ENCODE measurements at regions not wholly inside any gene's neighbourhood (a gene's known extent, or its start where the extent isn't known, plus 50 kb on each side); places are given as distances from the start of the nearest gene placed in this dataset.
A peak's percentile ranks its signal among the peaks of the same experiment; 100 is the strongest.

DNA sequence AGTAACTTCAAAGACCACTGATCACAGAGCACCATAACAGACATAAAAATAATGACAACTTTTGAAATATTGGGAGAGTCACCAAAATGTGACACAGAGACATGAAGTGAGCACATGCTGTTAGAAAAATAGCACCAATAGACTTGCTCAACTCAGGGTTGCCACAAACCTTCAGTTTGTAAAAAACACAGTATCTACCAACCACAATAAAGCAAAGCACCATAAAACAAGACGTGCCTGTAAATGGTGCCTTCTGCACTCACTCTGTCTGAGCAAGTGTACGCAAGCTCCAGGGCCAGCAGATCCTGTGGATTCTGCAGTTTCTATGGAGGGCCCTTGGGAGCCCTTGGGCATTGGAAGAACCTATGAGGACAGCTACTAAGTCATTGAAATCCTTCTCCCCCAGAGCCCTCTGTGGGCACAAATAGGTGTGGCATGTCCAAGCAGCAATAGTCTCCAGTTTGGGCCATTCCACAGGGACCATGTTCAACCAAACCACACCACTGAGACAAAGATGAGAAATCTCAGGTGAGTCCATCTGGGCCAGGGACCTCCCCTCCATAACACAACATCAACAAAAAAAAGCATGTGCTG, 116.9 kb upstream of the RAB4A start:
- no peak for DNase-seq
- H3K27ac Mint-ChIP-seq = no peak overlapping the region
- H3K27me3 Mint-ChIP-seq = no peaks in the 10 kb centered on the region
- no peak for ATAC-seq (replicated peaks)
- H3K4me1 Mint-ChIP-seq (ENCODE audit: low read depth in 2 of 2) = peaks cover 0 to 10% of the 10 kb centered on the region in 2 donors
- H3K36me3 Mint-ChIP-seq (ENCODE audit: insufficient read depth) = no peaks in the 10 kb centered on the region
- H3K4me3 Mint-ChIP-seq = no peak overlapping the region
- H3K9me3 Mint-ChIP-seq = no peaks in the 10 kb centered on the region

DNA sequence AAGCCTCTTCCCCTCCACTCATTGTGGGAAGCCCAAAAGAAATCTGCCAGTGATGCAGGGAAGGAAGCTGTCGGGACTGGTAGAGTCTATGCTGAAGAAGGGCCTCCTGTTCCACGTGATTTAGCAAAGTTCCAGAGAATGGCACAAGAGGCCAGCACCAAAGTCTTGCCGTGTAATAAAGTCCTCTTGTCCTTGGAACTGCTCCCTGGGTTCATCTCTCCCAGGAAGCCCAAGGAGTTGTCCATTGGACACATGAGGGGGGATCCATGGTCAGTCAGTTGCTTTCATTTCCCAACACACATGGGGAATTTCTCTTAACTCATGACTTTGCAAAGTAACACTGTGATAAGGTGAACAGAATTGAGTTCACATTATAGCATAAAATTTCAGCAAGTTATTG, 116.1 kb upstream of the RAB4A start:
- H3K27me3 Mint-ChIP-seq = no peaks in the 10 kb centered on the region
- no peak overlapping the region for H3K4me3 Mint-ChIP-seq
- ATAC-seq (replicated peaks) (no peak), DNase-seq (no peak)
- no peaks in the 10 kb centered on the region for H3K9me3 Mint-ChIP-seq
- H3K4me1 Mint-ChIP-seq (ENCODE audit: low read depth in 2 of 2) = peaks cover 0 to 10% of the 10 kb centered on the region in 2 donors
- H3K36me3 Mint-ChIP-seq (ENCODE audit: insufficient read depth) = no peaks in the 10 kb centered on the region
- no peak overlapping the region for H3K27ac Mint-ChIP-seq

DNA sequence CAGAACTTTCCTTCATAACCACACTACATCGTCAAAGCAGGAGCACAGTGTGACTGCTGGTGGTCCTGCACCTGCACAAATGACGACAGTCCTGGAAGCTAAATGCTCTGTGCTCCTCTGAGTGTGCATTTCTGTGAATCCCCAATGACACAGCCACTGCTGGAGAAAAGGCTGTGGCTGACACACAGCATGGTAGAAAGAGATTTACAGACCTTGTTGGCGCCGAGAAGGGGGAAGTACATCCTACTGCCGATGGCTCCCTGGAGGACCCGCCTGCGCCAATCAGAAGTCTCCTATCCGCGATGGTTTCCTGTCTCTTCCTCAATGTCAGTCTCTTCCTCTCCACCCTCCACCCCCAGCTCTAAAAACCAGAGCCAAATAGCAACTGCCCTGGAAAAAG, 115.4 kb upstream of the RAB4A start:
- DNase-seq (no peak), ATAC-seq (replicated peaks) (peak; percentile 35)
- H3K27me3 Mint-ChIP-seq = no peaks in the 10 kb centered on the region
- H3K27ac Mint-ChIP-seq = no peak overlapping the region
- H3K9me3 Mint-ChIP-seq = no peaks in the 10 kb centered on the region
- no peaks in the 10 kb centered on the region for H3K36me3 Mint-ChIP-seq (ENCODE audit: insufficient read depth)
- H3K4me3 Mint-ChIP-seq = peak overlapping the region in 1 of 2 donors; percentile 25
- H3K4me1 Mint-ChIP-seq (ENCODE audit: low read depth in 2 of 2) = peaks cover 0 to 10% of the 10 kb centered on the region in 2 donors

DNA sequence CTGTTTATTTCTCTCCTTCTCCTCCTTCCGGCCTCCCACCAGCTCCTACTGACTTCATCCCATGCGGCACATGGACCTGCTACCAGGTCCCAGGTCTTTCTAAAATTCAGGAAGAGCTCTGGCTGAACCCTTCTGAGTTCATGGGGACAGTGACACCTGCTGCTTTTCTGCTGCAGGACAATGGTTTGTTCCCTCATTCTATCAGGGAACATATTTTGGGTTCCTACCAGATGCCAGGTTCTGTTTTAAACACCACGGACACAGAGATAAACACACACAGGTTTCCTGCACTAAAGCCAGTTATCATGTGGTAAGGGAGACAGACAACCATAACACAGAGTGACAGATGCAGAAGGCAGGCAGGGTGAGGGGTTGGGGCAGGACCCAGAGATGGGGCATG, 114.0 kb upstream of the RAB4A start:
- DNase-seq = no peak
- H3K27me3 Mint-ChIP-seq = no peaks in the 10 kb centered on the region
- no peak overlapping the region for H3K4me3 Mint-ChIP-seq
- no peaks in the 10 kb centered on the region for H3K9me3 Mint-ChIP-seq
- ATAC-seq (replicated peaks) = no peak
- H3K4me1 Mint-ChIP-seq (ENCODE audit: low read depth in 2 of 2) = peaks cover 0 to 10% of the 10 kb centered on the region in 2 donors
- peak overlapping the region in 1 of 2 donors; percentile 7 for H3K27ac Mint-ChIP-seq
- no peaks in the 10 kb centered on the region for H3K36me3 Mint-ChIP-seq (ENCODE audit: insufficient read depth)

DNA sequence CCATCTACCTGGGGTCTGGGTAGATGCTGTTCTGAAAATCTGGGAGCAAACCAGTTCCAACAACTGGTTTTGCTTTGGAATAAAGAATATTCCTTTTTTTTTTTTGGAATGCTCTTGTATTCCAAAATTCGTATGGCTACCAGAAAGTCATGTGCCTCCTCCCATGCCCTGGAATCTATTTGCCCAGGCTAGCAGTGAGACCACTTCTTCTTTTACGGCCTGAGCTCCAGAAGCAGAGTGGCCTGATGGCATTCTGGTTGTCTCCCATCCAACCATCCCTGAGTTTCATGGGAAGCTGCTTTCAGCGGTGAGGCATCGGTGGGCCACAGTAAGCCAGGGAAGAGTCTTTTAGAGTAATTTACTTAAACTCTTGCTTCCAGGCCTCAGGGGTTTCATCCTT, 113.4 kb upstream of the RAB4A start:
- no peak for DNase-seq

DNA sequence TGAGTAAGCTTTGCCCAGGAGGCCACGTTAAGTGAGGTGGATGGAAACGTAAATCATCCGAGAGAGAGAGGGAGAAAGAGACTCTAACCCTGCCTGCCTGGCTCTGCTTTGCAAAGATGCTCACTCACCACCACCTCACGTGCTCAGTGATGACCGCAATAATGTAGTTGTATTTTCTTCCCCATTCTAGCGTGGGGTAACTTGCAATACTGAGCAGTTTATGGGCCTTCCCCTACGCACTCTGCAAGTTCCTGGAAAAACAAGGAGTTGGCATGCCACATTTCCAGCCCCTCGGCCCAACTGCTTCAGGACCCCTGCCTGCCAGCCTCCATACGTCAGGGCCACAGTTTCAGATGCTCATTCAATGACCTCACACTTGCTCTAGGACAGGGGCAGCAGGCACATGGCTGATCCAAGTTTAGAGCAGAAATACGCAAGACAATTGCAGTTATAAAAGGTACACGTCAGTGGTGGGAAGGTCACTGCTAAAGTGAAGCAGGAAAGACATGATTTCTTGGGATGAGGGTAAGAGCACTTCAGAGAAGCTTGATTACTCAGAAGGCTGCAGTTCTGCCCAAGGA, 112.5 kb upstream of the RAB4A start:
- H3K27ac Mint-ChIP-seq = no peak overlapping the region
- H3K9me3 Mint-ChIP-seq = no peaks in the 10 kb centered on the region
- no peaks in the 10 kb centered on the region for H3K36me3 Mint-ChIP-seq (ENCODE audit: insufficient read depth)
- peaks cover 0 to 10% of the 10 kb centered on the region in 2 donors for H3K4me1 Mint-ChIP-seq (ENCODE audit: low read depth in 2 of 2)
- H3K4me3 Mint-ChIP-seq = no peak overlapping the region
- DNase-seq (no peak), ATAC-seq (replicated peaks) (peak; percentile 26)
- no peaks in the 10 kb centered on the region for H3K27me3 Mint-ChIP-seq

More for the DNA sequence above, 113.4 kb upstream of the RAB4A start:
- no peaks in the 10 kb centered on the region for H3K9me3 Mint-ChIP-seq
- H3K36me3 Mint-ChIP-seq (ENCODE audit: insufficient read depth) = no peaks in the 10 kb centered on the region
- peaks cover 0 to 10% of the 10 kb centered on the region in 2 donors for H3K4me1 Mint-ChIP-seq (ENCODE audit: low read depth in 2 of 2)
- no peak overlapping the region for H3K27ac Mint-ChIP-seq
- no peak for ATAC-seq (replicated peaks)
- H3K4me3 Mint-ChIP-seq = no peak overlapping the region
- no peaks in the 10 kb centered on the region for H3K27me3 Mint-ChIP-seq

DNA sequence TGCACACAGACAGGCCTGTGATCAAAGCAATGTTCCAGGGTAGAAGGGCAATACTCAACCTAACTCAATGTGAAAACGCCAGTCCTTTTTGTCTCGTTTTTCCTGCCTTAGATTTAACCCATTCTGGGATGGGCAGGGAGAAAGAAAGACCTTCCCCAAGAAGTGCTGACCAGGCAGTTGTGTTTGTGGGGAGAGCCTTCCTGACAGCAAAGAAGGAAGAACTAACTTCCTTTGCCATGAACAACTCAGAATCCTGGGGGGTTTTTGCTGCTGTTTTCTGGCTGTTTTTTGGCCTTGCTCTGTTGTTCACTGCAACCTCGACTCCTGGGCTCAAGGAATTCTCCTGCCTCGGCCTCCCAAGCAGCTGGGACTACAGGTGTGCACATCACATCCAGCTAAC, 112.0 kb upstream of the RAB4A start:
- H3K36me3 Mint-ChIP-seq (ENCODE audit: insufficient read depth) = no peaks in the 10 kb centered on the region
- H3K4me3 Mint-ChIP-seq = no peak overlapping the region
- ATAC-seq (replicated peaks) (no peak), DNase-seq (no peak)
- H3K27ac Mint-ChIP-seq = no peak overlapping the region
- H3K9me3 Mint-ChIP-seq = no peaks in the 10 kb centered on the region
- peaks cover 0 to 10% of the 10 kb centered on the region in 2 donors for H3K4me1 Mint-ChIP-seq (ENCODE audit: low read depth in 2 of 2)
- no peaks in the 10 kb centered on the region for H3K27me3 Mint-ChIP-seq

DNA sequence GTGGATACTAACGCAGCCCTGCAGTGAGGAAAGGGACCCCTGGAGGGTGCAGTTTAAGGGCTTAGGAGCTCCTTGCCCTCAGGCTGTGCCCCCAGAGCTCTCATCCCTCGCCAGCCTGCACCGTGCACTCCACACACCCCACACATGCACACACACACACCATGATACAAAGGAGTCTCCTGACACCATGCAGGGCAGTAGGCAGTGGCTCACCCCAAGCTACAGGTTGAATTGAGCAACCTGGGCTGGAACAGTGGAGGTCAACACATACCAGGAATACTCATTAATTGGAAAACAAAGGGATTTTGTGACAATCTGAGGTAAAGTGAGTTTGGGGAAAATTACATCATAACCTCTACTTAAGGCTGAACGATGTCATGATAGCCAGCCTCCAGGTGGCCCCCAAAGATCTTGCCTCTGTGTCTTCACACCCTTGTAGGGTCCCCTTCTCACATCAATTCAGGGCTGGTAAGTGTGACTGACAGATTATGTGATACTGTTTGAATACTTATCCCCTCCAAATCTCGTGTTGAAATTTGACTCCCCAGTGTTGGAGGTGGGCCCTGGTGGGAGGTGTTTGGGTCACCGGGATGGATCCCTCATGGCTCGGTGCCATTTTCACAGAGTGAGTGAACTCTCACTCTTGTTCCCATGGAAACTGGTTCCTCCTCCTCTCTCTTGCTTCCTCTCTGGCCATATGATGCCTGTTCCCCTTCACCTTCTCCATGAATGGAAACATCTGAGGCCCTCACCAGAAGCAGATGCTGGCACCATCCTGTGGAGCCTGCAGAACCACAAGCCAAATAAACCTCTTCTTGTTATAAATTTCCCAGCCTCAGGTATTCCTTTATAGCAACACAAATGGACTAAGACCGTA, 111.0 kb upstream of the RAB4A start:
- ATAC-seq (replicated peaks) = no peak
- H3K4me1 Mint-ChIP-seq (ENCODE audit: low read depth in 2 of 2) = peaks cover 0 to 10% of the 10 kb centered on the region in 2 donors
- H3K4me3 Mint-ChIP-seq = no peak overlapping the region
- H3K9me3 Mint-ChIP-seq = no peaks in the 10 kb centered on the region
- no peaks in the 10 kb centered on the region for H3K36me3 Mint-ChIP-seq (ENCODE audit: insufficient read depth)
- H3K27ac Mint-ChIP-seq = no peak overlapping the region
- no peaks in the 10 kb centered on the region for H3K27me3 Mint-ChIP-seq
- DNase-seq = no peak

DNA sequence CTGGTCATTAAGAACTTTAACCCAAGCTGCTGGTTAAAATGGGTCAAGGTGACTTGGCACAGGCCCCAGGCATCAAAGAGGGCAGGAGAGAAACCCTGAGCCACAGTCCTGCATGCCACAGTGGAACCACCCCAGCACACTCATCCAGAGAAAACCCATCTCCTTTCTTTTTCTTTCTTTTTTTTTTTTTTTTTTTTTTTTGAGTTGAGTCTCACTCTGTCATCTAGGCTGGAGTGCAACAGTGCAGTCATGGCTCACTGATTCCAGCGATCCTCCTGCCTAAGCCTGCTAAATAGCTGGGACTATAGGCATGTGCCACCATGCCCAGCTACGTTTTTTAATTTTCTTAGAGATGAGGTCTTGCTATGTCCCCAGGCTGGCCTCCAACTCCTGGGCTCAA, 109.2 kb upstream of the RAB4A start:
- Mint-ChIP-seq H3K36me3 (ENCODE audit: insufficient read depth) (no peaks in the 10 kb centered on the region), H3K27ac (no peak overlapping the region), H3K9me3 (no peaks in the 10 kb centered on the region), H3K27me3 (peaks cover 0 to 4% of the 10 kb centered on the region in 2 donors), H3K4me1 (ENCODE audit: low read depth in 2 of 2) (peaks cover 0 to 6% of the 10 kb centered on the region in 2 donors), H3K4me3 (no peak overlapping the region)
- no peak for DNase-seq
- no peak for ATAC-seq (replicated peaks)

DNA sequence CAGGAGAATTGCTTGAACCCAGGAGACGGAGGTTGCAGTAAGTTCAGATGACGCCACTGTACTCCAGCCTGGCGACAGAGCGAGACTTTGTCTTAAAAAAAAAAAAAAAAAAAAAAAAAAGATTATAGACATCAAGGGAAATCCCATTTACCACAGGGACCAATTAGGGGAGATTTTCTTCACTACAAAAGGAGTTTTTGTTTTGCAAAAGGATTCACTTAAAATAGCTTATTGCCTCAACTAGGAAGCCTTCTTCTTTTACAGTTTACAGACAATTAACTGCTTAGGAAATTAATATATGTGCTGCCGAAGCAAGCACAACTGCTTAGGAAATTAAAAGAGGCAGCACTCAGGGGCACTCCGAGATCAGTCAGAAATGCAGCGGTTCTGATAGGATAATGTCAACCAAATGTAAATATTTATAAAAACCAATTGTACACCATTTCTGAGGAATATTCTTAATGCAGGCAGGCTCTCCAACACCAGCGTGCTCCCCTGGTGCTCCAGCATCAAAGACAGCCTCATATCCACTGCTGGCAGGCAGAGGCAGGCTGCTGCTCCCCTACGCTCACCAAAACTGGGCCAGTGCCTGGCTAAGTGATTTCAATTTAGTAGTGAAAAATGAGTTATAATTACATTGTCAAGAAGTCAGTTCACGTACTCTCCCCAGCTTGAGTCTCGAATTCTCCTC, 107.9 kb upstream of the RAB4A start:
- no peaks in the 10 kb centered on the region for H3K36me3 Mint-ChIP-seq (ENCODE audit: insufficient read depth)
- H3K4me3 Mint-ChIP-seq = no peak overlapping the region
- H3K9me3 Mint-ChIP-seq = no peaks in the 10 kb centered on the region
- DNase-seq (no peak), ATAC-seq (replicated peaks) (no peak)
- peaks cover 6 to 9% of the 10 kb centered on the region in 2 donors for H3K27me3 Mint-ChIP-seq
- H3K27ac Mint-ChIP-seq = no peak overlapping the region
- H3K4me1 Mint-ChIP-seq (ENCODE audit: low read depth in 2 of 2) = peaks cover 0 to 6% of the 10 kb centered on the region in 2 donors

DNA sequence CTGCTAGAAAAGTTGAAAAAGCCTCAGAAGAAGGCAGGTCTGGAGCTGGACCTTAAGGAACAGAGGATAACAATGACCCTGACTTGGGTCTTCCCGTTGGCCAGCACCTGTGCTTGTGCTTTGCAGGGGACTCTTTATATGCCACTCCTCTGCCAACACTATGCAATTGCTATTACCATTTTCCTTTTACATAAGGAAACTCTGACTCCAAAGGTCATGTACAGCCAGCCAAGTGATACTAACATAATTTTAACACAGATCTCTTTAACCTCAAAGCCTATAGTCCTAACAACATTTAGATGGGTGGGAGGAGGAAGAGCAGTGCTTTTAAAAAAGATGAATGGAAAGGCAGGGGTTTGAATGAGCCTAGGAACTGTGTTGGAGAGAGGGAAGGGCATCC, 106.6 kb upstream of the RAB4A start:
- Mint-ChIP-seq H3K27ac (no peak overlapping the region), H3K27me3 (peaks cover 10% of the 10 kb centered on the region in 2 donors), H3K4me3 (no peak overlapping the region), H3K4me1 (ENCODE audit: low read depth in 2 of 2) (peaks cover 0 to 6% of the 10 kb centered on the region in 2 donors), H3K9me3 (no peaks in the 10 kb centered on the region), H3K36me3 (ENCODE audit: insufficient read depth) (no peaks in the 10 kb centered on the region)
- DNase-seq (no peak), ATAC-seq (replicated peaks) (no peak)

DNA sequence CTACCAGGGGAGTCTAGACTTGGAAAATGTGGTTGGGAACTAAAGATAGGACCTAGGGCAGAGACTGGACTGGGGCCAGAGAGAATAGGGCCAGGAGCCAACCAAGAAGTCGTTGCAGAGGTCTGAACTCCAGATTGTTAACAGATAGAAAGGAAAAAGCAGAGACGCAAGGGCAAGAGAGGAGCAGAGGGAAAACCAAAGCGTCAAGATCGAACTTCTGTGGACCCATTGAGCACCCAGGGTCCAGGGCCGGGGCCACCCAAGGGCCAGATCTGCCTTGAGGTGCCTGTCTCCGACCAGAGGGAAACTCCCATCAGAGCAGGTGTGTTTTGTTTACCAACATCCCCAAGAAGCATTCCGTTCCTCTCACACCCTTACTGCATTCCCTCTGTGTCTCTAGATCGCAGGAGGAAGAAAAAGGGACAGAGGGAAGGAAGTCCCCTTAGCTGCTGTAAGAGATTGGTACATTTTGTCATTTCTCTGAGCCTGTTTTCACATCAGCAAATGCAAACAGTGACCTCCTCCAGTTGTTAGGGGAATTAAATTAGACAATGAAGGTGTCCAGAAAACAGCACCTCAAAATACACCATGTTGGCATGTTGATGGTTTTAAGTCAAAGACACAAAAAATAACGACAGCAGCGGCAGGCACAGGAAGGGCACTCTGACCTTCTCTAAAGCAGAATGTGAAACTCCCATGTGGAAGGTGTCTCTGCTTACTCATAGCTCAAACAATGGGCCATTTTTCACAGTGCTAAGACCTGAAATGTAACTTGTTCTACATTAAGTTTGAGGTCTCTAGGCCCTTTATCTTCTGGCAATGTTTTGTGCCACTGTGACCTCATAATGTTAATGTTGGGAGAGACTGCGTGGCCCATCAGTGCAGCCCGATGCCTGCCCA, 105.8 kb upstream of the RAB4A start:
- DNase-seq = no peak
- Mint-ChIP-seq H3K4me3 (no peak overlapping the region), H3K9me3 (no peaks in the 10 kb centered on the region)

DNA sequence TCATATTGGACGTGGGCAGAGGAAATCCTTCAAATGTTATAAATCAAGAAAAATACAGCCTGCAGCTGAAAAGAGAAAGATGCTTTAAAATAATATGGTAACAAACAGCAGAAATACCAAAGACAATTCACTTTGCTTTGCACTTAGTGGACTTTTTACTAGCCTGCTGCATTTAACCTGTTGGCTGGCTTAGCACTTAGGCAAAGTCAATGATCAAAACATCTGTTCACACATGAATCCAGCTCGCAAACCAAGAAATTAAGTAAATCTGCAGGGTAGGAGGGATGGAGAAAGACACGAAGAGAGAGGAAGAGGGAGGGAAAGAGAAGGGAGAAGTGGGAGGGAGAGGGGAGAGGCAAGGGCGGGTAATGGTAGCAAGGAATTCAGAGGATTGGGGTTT, 103.6 kb upstream of the RAB4A start:
- H3K27ac Mint-ChIP-seq = peak overlapping the region in 1 of 2 donors; percentile 55
- no peak for DNase-seq
- no peaks in the 10 kb centered on the region for H3K9me3 Mint-ChIP-seq
- H3K27me3 Mint-ChIP-seq = peaks cover 10% of the 10 kb centered on the region in 2 donors
- H3K36me3 Mint-ChIP-seq (ENCODE audit: insufficient read depth) = no peaks in the 10 kb centered on the region
- H3K4me3 Mint-ChIP-seq = no peak overlapping the region
- peaks cover 0 to 6% of the 10 kb centered on the region in 2 donors for H3K4me1 Mint-ChIP-seq (ENCODE audit: low read depth in 2 of 2)
- no peak for ATAC-seq (replicated peaks)

More for the DNA sequence above, 105.8 kb upstream of the RAB4A start:
- no peaks in the 10 kb centered on the region for H3K36me3 Mint-ChIP-seq (ENCODE audit: insufficient read depth)
- peaks cover 0 to 6% of the 10 kb centered on the region in 2 donors for H3K4me1 Mint-ChIP-seq (ENCODE audit: low read depth in 2 of 2)
- H3K27me3 Mint-ChIP-seq = peaks cover 10% of the 10 kb centered on the region in 2 donors
- H3K27ac Mint-ChIP-seq = no peak overlapping the region
- ATAC-seq (replicated peaks) = no peak

Data from effector memory CD8-positive, alpha-beta T cell (primary cell).